ENCODE measurements at regions not wholly inside any gene's neighbourhood (a gene's known extent, or its start where the extent isn't known, plus 50 kb on each side); places are given as distances from the start of the nearest gene placed in this dataset.

DNA sequence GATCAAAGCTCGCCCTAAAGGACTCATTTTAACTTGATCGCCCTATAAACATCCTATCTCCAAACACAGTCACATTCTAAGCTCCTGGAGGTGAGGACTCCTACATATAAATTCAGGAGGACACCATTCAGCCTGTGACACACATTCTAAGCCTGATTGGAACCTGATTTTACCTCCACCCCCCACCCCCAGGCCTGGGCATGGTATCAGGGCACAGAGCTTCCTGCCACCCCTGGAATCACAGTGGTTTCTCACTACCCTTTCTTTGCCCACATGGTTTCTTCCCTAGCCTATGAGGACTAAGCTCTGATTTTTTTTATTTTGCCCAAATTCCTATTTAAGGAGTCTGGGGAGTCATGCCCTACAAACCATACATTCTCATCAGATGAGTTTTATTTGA is 428.1 kb upstream of the ID2 start:
- TF ChIP-seq POLR2A (IDR thresholded peaks at IDR 0.05; ENCODE audit: extremely low read depth, insufficient read length) (no peak), MYC (IDR thresholded peaks at IDR 0.05; ENCODE audit: low read depth, low read length) (no peak)
- TF ChIP-seq, protein P1, sequence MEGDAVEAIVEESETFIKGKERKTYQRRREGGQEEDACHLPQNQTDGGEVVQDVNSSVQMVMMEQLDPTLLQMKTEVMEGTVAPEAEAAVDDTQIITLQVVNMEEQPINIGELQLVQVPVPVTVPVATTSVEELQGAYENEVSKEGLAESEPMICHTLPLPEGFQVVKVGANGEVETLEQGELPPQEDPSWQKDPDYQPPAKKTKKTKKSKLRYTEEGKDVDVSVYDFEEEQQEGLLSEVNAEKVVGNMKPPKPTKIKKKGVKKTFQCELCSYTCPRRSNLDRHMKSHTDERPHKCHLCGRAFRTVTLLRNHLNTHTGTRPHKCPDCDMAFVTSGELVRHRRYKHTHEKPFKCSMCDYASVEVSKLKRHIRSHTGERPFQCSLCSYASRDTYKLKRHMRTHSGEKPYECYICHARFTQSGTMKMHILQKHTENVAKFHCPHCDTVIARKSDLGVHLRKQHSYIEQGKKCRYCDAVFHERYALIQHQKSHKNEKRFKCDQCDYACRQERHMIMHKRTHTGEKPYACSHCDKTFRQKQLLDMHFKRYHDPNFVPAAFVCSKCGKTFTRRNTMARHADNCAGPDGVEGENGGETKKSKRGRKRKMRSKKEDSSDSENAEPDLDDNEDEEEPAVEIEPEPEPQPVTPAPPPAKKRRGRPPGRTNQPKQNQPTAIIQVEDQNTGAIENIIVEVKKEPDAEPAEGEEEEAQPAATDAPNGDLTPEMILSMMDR (IDR thresholded peaks at IDR 0.05; ENCODE audit: low read depth, low read length) = no peak
- TF ChIP-seq, protein P2, sequence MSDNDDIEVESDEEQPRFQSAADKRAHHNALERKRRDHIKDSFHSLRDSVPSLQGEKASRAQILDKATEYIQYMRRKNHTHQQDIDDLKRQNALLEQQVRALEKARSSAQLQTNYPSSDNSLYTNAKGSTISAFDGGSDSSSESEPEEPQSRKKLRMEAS (IDR thresholded peaks at IDR 0.05; ENCODE audit: low read depth, low read length) = no peak

Measured in NB4 (cell line).